NCI-H1436 treated with DMSO at 0.1 percent for 48 hours (cell line): ENCODE measurements at regions not wholly inside any gene's neighbourhood (a gene's known extent, or its start where the extent isn't known, plus 50 kb on each side); places are given as distances from the start of the nearest gene placed in this dataset.
"Not testable (repeated sequence)": the region's sequence is repeated elsewhere in the genome, so short reads cannot be mapped to it uniquely, and the experiment has no call there.

Source experiments
- DNase-seq: peaks from one replicate; lab custom pipeline; 2025; lab: John Stamatoyannopoulos, UW

DNA sequence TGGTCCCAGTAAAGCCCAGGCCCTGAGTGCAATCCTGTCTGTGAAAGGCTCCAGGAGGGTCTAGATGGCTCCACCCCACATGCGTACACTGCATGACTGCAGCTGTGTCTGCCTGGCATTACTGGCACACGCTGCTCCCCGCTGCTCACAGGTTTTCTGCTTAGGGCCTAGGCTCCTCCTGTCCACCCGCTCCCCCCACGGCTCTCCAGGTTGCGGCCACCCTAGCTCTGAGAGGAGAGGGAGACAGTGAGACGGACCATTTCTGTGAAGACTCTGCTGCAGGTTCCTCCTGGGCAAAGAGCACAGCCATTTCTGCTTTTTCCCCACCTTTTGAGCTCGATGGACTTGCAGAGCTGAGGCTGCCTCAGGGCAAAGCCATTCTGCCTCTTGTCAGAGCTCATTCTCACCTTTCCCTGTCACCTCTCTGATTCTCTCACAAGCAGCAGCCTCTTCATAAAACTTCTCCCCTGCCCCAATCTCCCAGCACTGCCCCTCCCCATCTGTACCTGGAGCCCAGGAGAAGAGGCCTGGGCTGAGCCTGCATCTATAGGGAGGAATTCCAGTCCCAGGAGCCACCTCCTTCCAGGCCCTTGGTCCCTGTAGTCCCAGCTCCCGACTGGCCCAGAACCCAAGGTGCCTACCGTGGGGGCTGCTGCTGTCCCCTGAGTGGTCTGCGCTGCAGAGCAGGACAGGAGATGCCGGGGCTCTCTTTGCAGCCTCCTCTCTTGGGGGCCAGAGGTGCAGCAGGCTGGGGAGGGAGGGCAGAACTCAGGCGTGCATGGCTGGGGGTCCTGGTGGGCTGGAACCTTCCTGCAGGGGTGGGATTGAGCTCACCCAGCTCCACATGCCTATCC lies 433.7 kb upstream of the B3GAT1 start:
- no peak for DNase-seq

DNA sequence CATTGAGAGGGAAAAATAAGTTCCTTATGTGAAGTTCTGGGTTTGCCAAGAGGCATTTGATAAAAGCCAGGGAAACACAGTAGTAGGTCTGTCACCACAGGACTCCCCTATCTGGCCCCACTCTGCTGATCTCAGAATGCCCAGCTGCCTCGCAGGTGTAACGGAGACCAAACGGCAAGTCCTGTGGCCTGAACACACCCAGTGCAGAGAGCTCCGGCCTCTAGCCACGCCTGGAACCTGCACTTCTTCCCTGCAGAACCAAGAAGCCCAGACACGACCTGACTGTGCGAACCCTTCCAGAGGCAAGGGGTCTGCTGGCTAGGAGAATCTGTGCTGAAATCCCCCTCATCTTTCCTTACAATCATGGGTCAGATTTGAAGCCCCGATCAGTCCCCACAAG lies 432.8 kb upstream of the B3GAT1 start:
- no peak for DNase-seq

GRCh38 chr11:134843735-134844134 lies 431.7 kb upstream of the B3GAT1 start:
- DNase-seq, result no peak

- no peak for DNase-seq
Measured at GRCh38 chr11:134843020-134843419, 431.0 kb upstream of the B3GAT1 start.

GRCh38 chr11:134841972-134842371 lies 429.9 kb upstream of the B3GAT1 start:
- DNase-seq, result no peak

GRCh38 chr11:134841411-134841810 lies 429.4 kb upstream of the B3GAT1 start:
- DNase-seq, result no peak

DNA sequence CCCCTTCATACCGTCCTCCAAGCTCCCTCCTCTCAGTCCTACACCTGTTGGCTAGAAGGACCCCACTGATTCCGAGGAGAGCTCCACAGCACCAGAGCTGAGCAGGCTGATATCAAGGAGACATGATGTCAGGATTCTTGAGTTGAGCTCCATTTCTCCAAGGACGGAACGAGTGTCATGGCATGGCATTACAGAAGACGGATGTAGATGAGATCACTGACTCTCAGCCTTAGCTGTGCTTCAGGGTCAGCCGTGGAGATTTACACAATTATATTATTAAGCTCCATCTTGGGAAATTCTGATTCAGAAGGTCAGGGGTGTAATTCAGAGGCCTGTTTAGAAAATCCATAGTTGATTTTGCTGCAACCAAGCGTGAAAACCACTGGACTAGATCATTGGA lies 428.9 kb upstream of the B3GAT1 start:
- no peak for DNase-seq

- not testable (repeated sequence) for DNase-seq
Measured at GRCh38 chr11:134840165-134840564, 428.1 kb upstream of the B3GAT1 start.

DNA sequence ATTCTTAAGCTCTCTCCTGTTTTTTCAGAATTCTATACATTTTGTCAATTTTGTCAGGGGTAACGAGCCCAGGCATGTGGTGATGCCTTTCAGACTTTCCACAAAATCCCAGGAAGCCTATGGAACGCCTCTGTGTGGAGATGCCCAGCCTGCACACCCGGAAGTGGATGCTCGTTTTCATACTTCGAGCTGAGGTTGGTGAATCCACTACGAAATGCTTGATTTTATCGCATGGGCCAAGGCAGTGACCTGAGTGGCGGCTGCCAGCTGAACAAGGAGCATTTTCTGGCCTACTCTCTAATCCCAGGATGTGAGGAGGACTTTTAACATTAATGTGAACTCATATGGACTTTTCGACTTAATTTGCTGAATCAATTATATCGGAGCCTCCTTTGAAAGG lies 426.7 kb upstream of the B3GAT1 start:
- no peak for DNase-seq

DNA sequence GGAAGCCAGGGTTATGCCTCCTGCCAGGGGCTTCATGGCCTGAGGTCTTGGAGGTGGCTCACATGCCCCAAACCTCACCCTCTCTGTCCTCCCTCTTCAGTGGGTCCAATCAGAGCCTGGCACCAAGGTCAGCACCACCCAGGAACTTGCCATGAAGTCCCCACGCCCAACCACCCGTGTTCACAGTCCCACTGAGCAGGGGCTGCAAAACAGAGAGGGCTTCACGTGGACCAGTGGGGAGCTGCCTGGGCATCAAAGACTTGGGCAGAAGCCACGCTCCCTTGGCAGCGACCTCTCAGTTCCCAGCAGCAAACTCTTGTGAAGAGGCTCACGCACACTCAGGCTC lies 425.8 kb upstream of the B3GAT1 start:
- no peak for DNase-seq

DNA sequence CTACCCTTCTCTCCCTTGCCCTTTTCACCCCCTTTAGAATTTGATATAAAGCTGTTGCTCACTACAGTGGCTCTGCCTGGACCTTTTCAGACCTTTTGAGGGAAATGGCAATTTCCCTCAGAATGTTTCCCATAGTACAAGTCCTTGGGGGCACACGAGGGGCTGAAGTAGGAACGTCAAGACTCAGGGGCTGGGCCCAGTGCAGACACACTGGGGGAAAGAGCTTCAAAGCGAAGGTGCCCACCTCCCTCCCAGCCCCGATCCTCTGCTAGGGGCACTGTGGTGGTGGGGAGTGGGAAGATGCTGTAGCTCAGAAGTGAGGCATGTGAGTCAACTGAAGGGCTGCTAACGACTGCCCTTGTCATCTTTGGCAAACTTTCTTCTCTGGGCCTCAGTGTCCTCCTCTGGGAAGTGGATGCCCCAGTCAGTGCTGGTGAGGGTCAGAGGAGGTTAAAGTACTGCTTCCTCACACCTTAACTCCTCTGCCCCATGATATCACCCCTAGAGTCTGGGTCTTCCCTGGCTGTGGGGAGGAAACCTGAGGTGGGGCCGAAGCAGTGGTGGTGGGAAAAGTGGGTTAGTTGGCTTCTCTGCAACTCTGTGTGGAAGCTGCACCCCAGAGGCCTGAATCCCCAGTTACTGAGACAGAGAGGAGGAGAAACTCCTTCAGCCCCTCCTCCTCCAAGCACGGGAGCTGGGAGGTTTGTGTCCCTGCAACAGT lies 425.3 kb upstream of the B3GAT1 start:
- DNase-seq, result no peak

DNA sequence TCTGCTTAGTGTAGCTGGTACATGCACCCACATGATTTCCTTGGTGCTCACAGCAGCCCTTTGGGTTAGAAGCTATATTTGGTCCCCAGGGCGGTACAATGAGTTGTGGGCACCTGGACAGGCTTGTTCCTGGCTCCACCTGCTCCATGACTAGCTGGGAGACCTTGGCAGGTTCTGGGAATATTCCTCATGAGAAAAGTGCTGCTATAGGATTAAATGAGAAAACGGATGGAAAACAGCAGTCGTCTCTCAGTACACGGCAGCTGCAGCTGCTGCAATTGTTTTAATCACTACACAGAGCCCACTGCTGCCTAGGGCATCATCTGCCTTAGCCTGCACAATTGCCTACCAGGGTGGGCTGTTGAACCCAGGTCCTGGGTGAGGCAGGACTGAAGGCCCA lies 424.5 kb upstream of the B3GAT1 start:
- no peak for DNase-seq

- no peak for DNase-seq
Measured at GRCh38 chr11:134835561-134835960, 423.5 kb upstream of the B3GAT1 start.

DNA sequence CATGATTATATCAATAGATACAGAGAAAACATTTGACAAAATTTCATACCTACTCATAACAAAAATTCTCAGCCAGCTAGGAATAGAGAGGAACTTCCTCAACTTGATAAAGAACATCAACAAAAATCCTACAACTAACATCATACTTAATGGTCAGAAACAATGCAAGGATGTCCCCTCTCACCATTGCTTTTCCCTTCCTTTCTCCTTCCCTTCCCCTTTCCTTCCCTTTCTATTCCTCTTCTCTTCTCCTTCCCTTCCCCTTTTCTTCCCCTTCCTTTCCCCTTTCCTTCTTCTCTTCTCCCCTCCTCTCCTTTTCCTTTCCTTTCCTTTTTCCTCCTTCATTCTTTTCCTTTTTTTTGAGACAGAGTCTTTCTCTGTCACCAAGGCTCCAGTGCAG lies 418.3 kb upstream of the B3GAT1 start:
- no peak for DNase-seq

DNA sequence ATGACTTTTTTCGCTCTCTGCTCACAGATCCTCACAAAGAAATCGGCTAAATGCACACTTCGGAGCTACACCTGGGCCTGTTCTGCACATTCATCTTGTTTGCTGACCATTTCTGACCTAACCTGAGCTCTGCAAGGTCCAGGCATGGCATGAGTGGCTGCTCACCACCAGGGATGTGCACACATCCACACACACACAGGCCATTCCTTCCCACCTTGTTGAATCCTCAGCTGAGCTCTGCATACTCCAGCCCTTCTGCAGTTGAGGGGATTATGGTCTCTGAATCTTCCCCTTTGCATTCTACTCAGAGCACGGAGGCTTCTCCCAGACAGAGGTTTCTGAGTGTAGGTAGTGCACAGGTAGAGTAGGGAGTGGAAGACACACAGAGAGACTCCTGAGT lies 411.9 kb upstream of the B3GAT1 start:
- no peak for DNase-seq

DNA sequence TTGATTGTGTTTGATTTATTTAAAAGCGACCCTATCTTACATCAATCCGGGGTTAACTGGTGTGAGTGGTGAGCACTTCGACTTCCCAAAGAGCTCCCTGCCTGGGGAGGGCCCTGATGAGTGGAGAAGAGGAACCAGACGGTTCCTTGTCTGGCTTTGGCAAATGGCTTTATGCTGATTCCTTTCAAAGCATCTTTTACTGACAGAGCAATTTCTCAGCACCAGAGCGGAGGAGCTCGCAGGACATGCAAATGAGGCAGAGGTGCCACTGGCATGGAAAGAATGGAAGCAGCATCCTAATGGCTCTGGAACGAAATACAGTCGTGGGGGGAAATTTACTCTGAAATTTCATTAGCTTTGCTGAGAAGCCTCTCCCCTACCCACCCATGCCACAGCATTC lies 410.9 kb upstream of the B3GAT1 start:
- DNase-seq, result no peak

- DNase-seq, result no peak
Measured at GRCh38 chr11:134821422-134821821, 409.4 kb upstream of the B3GAT1 start.

DNA sequence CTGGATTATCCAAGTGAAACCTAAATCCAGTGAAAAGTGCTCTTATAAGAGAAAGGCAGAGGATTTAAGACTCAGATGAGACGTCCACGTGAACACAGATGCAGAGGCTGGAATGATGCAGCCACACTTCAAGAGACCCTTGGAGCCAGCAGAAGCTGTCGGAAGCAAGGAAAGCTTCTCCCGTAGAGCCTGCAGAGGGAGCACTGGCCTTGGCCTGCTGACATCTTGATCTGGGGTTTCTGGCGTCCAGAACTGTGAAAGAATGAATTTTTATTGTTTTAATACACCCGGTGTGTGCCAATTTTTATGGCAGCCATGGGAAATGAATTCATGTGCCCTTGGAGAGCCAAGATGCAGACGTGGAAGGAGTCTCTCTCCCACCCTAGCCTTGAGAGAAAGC lies 407.0 kb upstream of the B3GAT1 start:
- no peak for DNase-seq

GRCh38 chr11:134818516-134818915 lies 406.5 kb upstream of the B3GAT1 start:
- no peak for DNase-seq

DNA sequence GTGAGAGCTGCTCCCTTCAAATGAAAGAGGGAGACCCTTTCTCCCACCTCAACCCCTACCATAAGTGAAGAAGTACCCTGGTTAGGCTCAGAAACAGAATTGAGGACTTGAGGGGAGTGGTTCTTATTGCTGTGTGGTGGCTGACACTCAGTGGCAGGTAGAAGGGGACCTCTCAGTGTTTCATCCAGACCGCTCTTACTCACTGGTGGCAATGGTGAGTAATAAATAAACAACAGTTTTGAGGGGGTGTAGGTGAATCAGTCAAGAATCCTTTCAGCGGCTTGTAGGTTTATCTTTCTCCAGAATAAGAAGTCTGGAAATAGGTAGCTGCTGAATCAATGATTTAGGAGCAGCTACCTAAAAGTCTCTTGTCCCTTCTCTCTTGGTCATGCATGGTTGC lies 403.4 kb upstream of the B3GAT1 start:
- no peak for DNase-seq

DNA sequence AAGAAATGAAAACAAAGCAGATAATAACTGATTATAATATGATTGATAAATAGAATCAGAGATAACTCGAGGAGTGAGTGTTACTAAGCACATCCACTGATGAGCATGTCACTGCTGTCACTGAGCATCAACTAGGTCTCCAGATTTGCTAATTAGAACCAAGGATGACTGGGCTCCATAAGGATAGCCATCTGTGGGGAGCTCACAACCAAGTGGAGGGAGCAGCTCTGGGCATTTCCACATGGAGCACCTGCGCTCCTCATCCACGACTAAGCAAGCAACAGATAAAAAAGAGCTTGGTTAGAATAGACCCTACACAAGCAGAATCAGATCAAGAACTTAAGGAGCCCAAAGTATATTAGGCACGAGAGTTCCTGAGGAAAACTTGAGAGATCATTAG lies 396.0 kb upstream of the B3GAT1 start:
- DNase-seq, result no peak

GRCh38 chr11:134802598-134802997 lies 390.6 kb upstream of the B3GAT1 start:
- no peak for DNase-seq

DNA sequence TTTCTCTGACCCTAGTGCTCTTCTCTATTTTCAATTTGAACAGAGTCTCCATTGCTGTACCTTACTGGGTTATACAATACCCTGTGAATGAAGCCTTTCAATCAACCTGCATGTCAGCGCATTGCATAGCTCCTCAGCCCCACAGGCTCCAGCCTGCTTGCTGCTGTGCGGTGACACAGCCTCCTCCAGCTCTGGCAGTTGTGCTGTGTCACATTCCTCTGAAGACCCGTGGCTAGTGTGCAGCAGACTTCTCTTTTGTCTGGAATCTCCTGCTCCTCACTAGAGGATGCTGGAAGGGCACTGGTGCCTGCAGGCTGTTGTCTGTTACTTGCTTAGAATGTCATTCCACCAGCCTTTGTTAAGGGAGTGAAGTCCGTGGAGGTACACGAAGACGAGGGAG lies 390.1 kb upstream of the B3GAT1 start:
- no peak for DNase-seq

DNA sequence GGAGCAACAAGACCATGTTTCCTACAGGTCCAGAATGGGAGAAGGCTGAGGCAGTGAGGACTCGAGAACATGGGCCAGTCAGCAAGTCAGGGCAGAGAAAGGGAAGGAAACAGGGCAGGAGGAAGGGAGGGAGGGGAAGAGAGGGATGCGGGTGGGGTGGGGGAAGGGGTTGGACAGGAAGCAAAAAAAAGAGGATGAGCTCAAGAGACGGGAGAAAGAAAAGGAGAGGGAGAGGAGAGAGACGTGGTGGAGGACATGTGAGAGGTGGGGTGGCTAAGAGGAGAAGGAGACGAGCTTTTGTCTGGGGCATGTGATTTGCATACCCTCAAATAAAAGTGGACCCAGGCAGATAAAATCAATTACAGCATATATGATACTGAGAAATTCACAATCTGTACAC lies 389.5 kb upstream of the B3GAT1 start:
- DNase-seq, result no peak
